GM12892 (cell line): ENCODE measurements at regions not wholly inside any gene's neighbourhood (a gene's known extent, or its start where the extent isn't known, plus 50 kb on each side); places are given as distances from the start of the nearest gene placed in this dataset.

Experiments
- POLR2A ChIP-seq: IDR thresholded peaks from 2 replicates; pipeline ENCODE4 v1.6.1; 2011; ENCODE audit warnings: low read depth, low read length, control low read depth
- POLR2AphosphoS5 ChIP-seq: IDR thresholded peaks from 2 replicates; pipeline ENCODE4 v1.6.1; 2011; ENCODE audit warnings: low read depth, low read length, control low read depth
- TAF1 ChIP-seq: IDR thresholded peaks from 2 replicates; pipeline ENCODE4 v1.6.1; 2011; ENCODE audit warnings: low read depth, mild to moderate bottlenecking, control low read depth, low read length, borderline replicate concordance

DNA sequence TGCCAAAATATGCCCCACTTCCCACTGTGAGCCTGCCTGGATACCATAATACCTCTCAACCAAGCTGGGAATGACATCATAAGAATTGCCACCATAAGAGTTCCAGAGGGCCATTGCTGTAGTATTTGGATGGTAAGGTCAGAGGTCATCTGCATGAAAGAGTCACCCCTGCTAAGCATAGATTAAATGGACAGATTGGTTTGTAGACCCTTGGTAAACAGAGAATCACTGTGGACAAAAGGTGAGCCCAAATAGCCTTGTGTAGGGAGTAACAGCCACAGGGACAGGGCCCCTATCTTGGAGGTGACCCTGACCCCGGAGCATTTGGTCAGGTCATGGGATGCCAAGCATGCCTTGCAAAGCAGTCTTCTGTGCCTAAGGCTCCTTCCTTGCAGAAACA, 129.7 kb downstream of the GPAM start:
- no peak for TF ChIP-seq POLR2A
- TF ChIP-seq POLR2AphosphoS5: no peak
- TF ChIP-seq TAF1: no peak
